AML-193 (cell line): ENCODE measurements at regions not wholly inside any gene's neighbourhood (a gene's known extent, or its start where the extent isn't known, plus 50 kb on each side); places are given as distances from the start of the nearest gene placed in this dataset.
"Not testable (repeated sequence)": the region's sequence is repeated elsewhere in the genome, so short reads cannot be mapped to it uniquely, and the experiment has no call there.

Experiments used
- DNase-seq, 2 experiments: peaks; one replicate each; lab custom pipeline; 2025; lab: John Stamatoyannopoulos, UW

GRCh38 chr4:33924239-33924638 is 2320.1 kb downstream of the ARAP2 start:
- no peak for DNase-seq

- DNase-seq, result no peak
Measured at GRCh38 chr4:33924811-33925210, 2319.5 kb downstream of the ARAP2 start.

- DNase-seq, result no peak
Measured at GRCh38 chr4:33930497-33930896, 2313.8 kb downstream of the ARAP2 start.

- DNase-seq, result no peak
Measured at GRCh38 chr4:33931026-33931425, 2313.3 kb downstream of the ARAP2 start.

- DNase-seq, result no peak
Measured at GRCh38 chr4:33940281-33940680, 2304.0 kb downstream of the ARAP2 start.

GRCh38 chr4:33941854-33942253 is 2302.5 kb downstream of the ARAP2 start:
- no peak for DNase-seq

GRCh38 chr4:33948921-33949320 is 2295.4 kb downstream of the ARAP2 start:
- DNase-seq, result no peak

- DNase-seq, result not testable (repeated sequence)
Measured at GRCh38 chr4:33953848-33954247, 2290.5 kb downstream of the ARAP2 start.

GRCh38 chr4:33954759-33955158 is 2289.6 kb downstream of the ARAP2 start:
- no peak for DNase-seq

GRCh38 chr4:33959519-33959918 is 2284.8 kb downstream of the ARAP2 start:
- no peak for DNase-seq

GRCh38 chr4:33961761-33962160 is 2282.6 kb downstream of the ARAP2 start:
- DNase-seq, result no peak

- no peak for DNase-seq
Measured at GRCh38 chr4:33966808-33967207, 2277.5 kb downstream of the ARAP2 start.

GRCh38 chr4:33974270-33974669 is 2270.0 kb downstream of the ARAP2 start:
- no peak for DNase-seq

- DNase-seq, result no peak
Measured at GRCh38 chr4:33975995-33976394, 2268.3 kb downstream of the ARAP2 start.

GRCh38 chr4:33979781-33980180 is 2264.5 kb downstream of the ARAP2 start:
- DNase-seq, result not testable (repeated sequence)

- no peak for DNase-seq
Measured at GRCh38 chr4:33980361-33980760, 2264.0 kb downstream of the ARAP2 start.

GRCh38 chr4:33989820-33990443 is 2254.4 kb downstream of the ARAP2 start:
- no peak for DNase-seq

GRCh38 chr4:33996075-33996718 is 2248.1 kb downstream of the ARAP2 start:
- DNase-seq, result no peak

- DNase-seq, result no peak
Measured at GRCh38 chr4:33998291-33998690, 2246.0 kb downstream of the ARAP2 start.

- no peak for DNase-seq
Measured at GRCh38 chr4:34000356-34000755, 2244.0 kb downstream of the ARAP2 start.

GRCh38 chr4:34006540-34006939 is 2237.8 kb downstream of the ARAP2 start:
- DNase-seq, result not testable (repeated sequence)

- DNase-seq, result no peak
Measured at GRCh38 chr4:34009951-34010350, 2234.4 kb downstream of the ARAP2 start.

GRCh38 chr4:34010751-34011519 is 2233.4 kb downstream of the ARAP2 start:
- no peak for DNase-seq
